GM12892 (cell line): ENCODE measurements at regions not wholly inside any gene's neighbourhood (a gene's known extent, or its start where the extent isn't known, plus 50 kb on each side); places are given as distances from the start of the nearest gene placed in this dataset.

Experiments used
- POLR2A ChIP-seq: IDR thresholded peaks from 2 replicates; pipeline ENCODE4 v1.6.1; 2011; ENCODE audit warnings: low read depth, low read length, control low read depth
- POLR2AphosphoS5 ChIP-seq: IDR thresholded peaks from 2 replicates; pipeline ENCODE4 v1.6.1; 2011; ENCODE audit warnings: low read depth, low read length, control low read depth
- TAF1 ChIP-seq: IDR thresholded peaks from 2 replicates; pipeline ENCODE4 v1.6.1; 2011; ENCODE audit warnings: low read depth, mild to moderate bottlenecking, control low read depth, low read length, borderline replicate concordance

DNA sequence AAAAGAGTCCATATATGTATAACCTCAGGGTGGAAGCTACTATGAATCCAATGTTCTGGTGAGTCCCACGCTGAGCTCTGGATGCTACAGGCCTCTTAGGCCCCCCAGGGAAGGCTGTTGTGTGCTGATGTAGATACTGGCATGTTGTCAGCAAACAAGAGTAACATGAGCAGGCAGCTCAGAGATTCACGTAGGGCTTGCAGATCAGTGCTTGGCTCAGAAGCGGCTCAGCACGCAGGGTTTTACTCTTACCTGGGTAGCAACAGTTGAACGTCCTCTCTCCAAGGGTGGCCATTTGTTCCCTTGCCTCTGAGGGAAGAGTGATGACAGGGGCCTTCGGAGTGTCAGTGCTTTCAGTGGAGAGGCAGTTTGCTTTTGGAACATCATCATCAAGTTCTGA, 93.4 kb downstream of the ZFP64 start:
- TF ChIP-seq POLR2AphosphoS5, result no peak
- no peak for TF ChIP-seq TAF1
- no peak for TF ChIP-seq POLR2A
